HCT116 (cell line): ENCODE measurements at regions not wholly inside any gene's neighbourhood (a gene's known extent, or its start where the extent isn't known, plus 50 kb on each side); places are given as distances from the start of the nearest gene placed in this dataset.

Source experiments
- ATAC-seq: fragments of 200-7000 bp; cut with Tn5 transposase; 2 replicates; pipeline ENCODE4 v1.9.1; 2020; ENCODE audit warnings: mild to moderate bottlenecking, moderate library complexity
- BruUV-seq: library from RNA; stranded (reverse); fragments of 400-500 nt; replicated peaks from 2 replicates; lab custom pipeline; 2021; lab: Mats Ljungman, UMichigan
- CTCF ChIA-PET: fragments of 300-600 bp; sonication (Branson Sonifier 250); formaldehyde crosslinking; loops from one replicate; lab custom pipeline; 2021; ENCODE audit warnings: antibody characterized with exemption; lab: Charles Lee
- POLR2A ChIA-PET: fragments of 300-600, 350-600 bp; sonication (Branson Sonifier 250); formaldehyde crosslinking; loops from one replicate; lab custom pipeline; 2021; ENCODE audit warnings: antibody characterized with exemption; lab: Charles Lee
- RAD21 ChIA-PET, 2 experiments: fragments of 300-600 bp; sonication (Branson Sonifier 250); formaldehyde crosslinking; loops; one replicate each; lab custom pipeline; 2023; ENCODE audit warnings: low total read pairs in 2 of 2; ENCODE audit not compliant: uncharacterized antibody in 2 of 2, unreplicated experiment in 2 of 2, low non-redundant PET in 1 of 2; lab: Charles Lee
- DNase-seq: peaks from one replicate; pipeline ENCODE4 v3.0.0-alpha.2; 2010; ENCODE audit warnings: low read depth, low spot score
- H2AFZ ChIP-seq: fragments of 200-600 bp; shearing (Covaris generic), sonication (generic); 2 replicates; pipeline ENCODE4 v1.6.1; 2017; ENCODE audit warnings: low read depth, mixed run types, mixed read lengths, antibody characterized with exemption, low read length; ENCODE audit not compliant: poor library complexity, severe bottlenecking
- H3K27ac ChIP-seq: 2 replicates; pipeline ENCODE4 v1.5.1; 2012; ENCODE audit warnings: low read depth, low read length
- H3K27me3 ChIP-seq: fragments of 200-600 bp; sonication (generic); 2 replicates; pipeline ENCODE4 v1.6.1; 2016; ENCODE audit warnings: mixed run types, low read length, mixed read lengths; ENCODE audit not compliant: insufficient read depth
- H3K36me3 ChIP-seq, 2 experiments: fragments of 200-500 bp in 1 of 2; fragments of 200-600 bp in 1 of 2; sonication (Bioruptor generic) in 1 of 2; sonication (generic) in 1 of 2; 2 replicates each; pipeline versions ENCODE4 v1.5.1 to v1.6.1; 2014 to 2016; ENCODE audit warnings: low read length in 2 of 2, inconsistent platforms in 1 of 2, mixed read lengths in 1 of 2, mixed run types in 1 of 2; ENCODE audit not compliant: insufficient read depth in 2 of 2, control insufficient read depth in 1 of 2
- H3K4me1 ChIP-seq, 2 experiments: fragments of 200-600 bp in 1 of 2; sonication (generic) in 1 of 2; 2 replicates each; pipeline versions ENCODE4 v1.5.1 to v1.6.1; 2012 to 2017; ENCODE audit warnings: low read length in 2 of 2, inconsistent platforms in 1 of 2, mild to moderate bottlenecking in 1 of 2, mixed read lengths in 1 of 2, mixed run types in 1 of 2, moderate library complexity in 1 of 2; ENCODE audit not compliant: insufficient read depth in 2 of 2, control insufficient read depth in 1 of 2
- H3K4me2 ChIP-seq: fragments of 200-600 bp; sonication (generic); 2 replicates; pipeline ENCODE4 v1.6.1; 2017; ENCODE audit warnings: mixed run types, low read length, mixed read lengths
- H3K4me3 ChIP-seq, 2 experiments: fragments of 200-600 bp in 1 of 2; sonication (generic) in 1 of 2; replicated peaks in 1 of 2; 2 replicates each; pipeline ENCODE4 v1.5.1; 2011 to 2016; ENCODE audit warnings: low read length in 2 of 2, control low read depth in 1 of 2, low read depth in 1 of 2, mild to moderate bottlenecking in 1 of 2, mixed read lengths in 1 of 2, mixed run types in 1 of 2
- H3K79me2 ChIP-seq: fragments of 200-600 bp; sonication (generic); 2 replicates; pipeline ENCODE4 v1.6.1; 2017; ENCODE audit warnings: mild to moderate bottlenecking, mixed run types, low read length, moderate library complexity, mixed read lengths; ENCODE audit not compliant: insufficient read depth
- H3K9ac ChIP-seq: fragments of 200-600 bp; sonication (generic); 2 replicates; pipeline ENCODE4 v1.6.1; 2016; ENCODE audit warnings: low read length, mixed read lengths
- H3K9me2 ChIP-seq: fragments of 200-600 bp; sonication (generic), shearing (Covaris generic); 2 replicates; pipeline ENCODE4 v1.6.1; 2017; ENCODE audit warnings: mixed run types, mild to moderate bottlenecking, moderate library complexity; ENCODE audit not compliant: insufficient read depth
- H3K9me3 ChIP-seq, 2 experiments: fragments of 200-500 bp in 1 of 2; fragments of 200-600 bp in 1 of 2; sonication (Bioruptor generic) in 1 of 2; sonication (generic) in 1 of 2; 2 replicates each; pipeline ENCODE4 v1.6.1; 2014 to 2017; ENCODE audit warnings: low read length in 2 of 2, mixed read lengths in 2 of 2, inconsistent platforms in 1 of 2, low read depth in 1 of 2, mild to moderate bottlenecking in 1 of 2, mixed run types in 1 of 2, moderate library complexity in 1 of 2; ENCODE audit not compliant: control insufficient read depth in 1 of 2, insufficient read depth in 1 of 2
- H4K20me1 ChIP-seq: fragments of 200-600 bp; sonication (generic), shearing (Covaris generic); 2 replicates; pipeline ENCODE4 v1.6.1; 2017; ENCODE audit warnings: mixed run types, mild to moderate bottlenecking, moderate library complexity; ENCODE audit not compliant: insufficient read depth
- ATF3 ChIP-seq: IDR thresholded peaks from 2 replicates; pipeline ENCODE4 v1.6.1; 2012
- CEBPB ChIP-seq: IDR thresholded peaks from 2 replicates; pipeline ENCODE4 v1.6.1; 2012; ENCODE audit warnings: low read depth
- CTCF ChIP-seq, 3 experiments: fragments of 200-600 bp in 1 of 3; sonication (generic) in 1 of 3; IDR thresholded peaks in 2 of 3; conservative IDR thresholded peaks in 1 of 3; 2 replicates each; pipeline ENCODE4 v1.5.1; 2012 to 2017; ENCODE audit warnings: low read depth in 2 of 3, low read length in 2 of 3, antibody characterized with exemption in 1 of 3, borderline replicate concordance in 1 of 3, control low read depth in 1 of 3, mild to moderate bottlenecking in 1 of 3, mixed read lengths in 1 of 3, mixed run types in 1 of 3, moderate library complexity in 1 of 3; ENCODE audit not compliant: insufficient read depth in 1 of 3
- EGR1 ChIP-seq: IDR thresholded peaks from 2 replicates; pipeline ENCODE4 v1.6.1; 2012; ENCODE audit warnings: low read depth
- EZH2 ChIP-seq: fragments of 200-600 bp; sonication (generic); IDR thresholded peaks from 2 replicates; pipeline ENCODE4 v1.6.1; 2017; ENCODE audit warnings: antibody characterized with exemption, mixed run types
- EZH2phosphoT487 ChIP-seq: fragments of 200-600 bp; IDR thresholded peaks from 2 replicates; pipeline ENCODE4 v1.6.1; 2018; ENCODE audit warnings: antibody characterized with exemption, borderline replicate concordance
- FOSL1 ChIP-seq: IDR thresholded peaks from 2 replicates; pipeline ENCODE4 v1.6.1; 2012; ENCODE audit warnings: low read depth
- JUND ChIP-seq: IDR thresholded peaks from 2 replicates; pipeline ENCODE4 v1.6.1; 2012
- POLR2AphosphoS5 ChIP-seq: IDR thresholded peaks from 2 replicates; pipeline ENCODE4 v1.6.1; 2011; ENCODE audit warnings: mild to moderate bottlenecking, low read depth, low read length, moderate library complexity
- REST ChIP-seq: IDR thresholded peaks from 2 replicates; pipeline ENCODE4 v1.6.1; 2012; ENCODE audit warnings: low read depth
- SIN3A ChIP-seq: IDR thresholded peaks from 2 replicates; pipeline ENCODE4 v1.6.1; 2012; ENCODE audit warnings: low read depth
- SP1 ChIP-seq: IDR thresholded peaks from 2 replicates; pipeline ENCODE4 v1.6.1; 2012; ENCODE audit warnings: low read depth
- TCF7L2 ChIP-seq: IDR thresholded peaks from 2 replicates; pipeline ENCODE4 v1.7.0; 2011; ENCODE audit warnings: borderline replicate concordance, inconsistent platforms; ENCODE audit not compliant: insufficient read depth, insufficient read length; ENCODE audit errors: extremely low read depth
- YY1 ChIP-seq: IDR thresholded peaks from 2 replicates; pipeline ENCODE4 v1.6.1; 2011; ENCODE audit warnings: low read length, low read depth, moderate library complexity, mild to moderate bottlenecking; ENCODE audit not compliant: insufficient replicate concordance; ENCODE audit errors: extremely low read depth
- ZBTB33 ChIP-seq: IDR thresholded peaks from 2 replicates; pipeline ENCODE4 v1.6.1; 2011; ENCODE audit warnings: mild to moderate bottlenecking, low read length, moderate library complexity; ENCODE audit not compliant: insufficient replicate concordance; ENCODE audit errors: extremely low read depth
- ZFX ChIP-seq: fragments of 450-650 bp; IDR thresholded peaks from 2 replicates; pipeline ENCODE4 v1.6.1; 2017
- ZNF274 ChIP-seq: fragments of 200-500 bp; sonication (Bioruptor generic); IDR thresholded peaks from 2 replicates; pipeline ENCODE4 v1.6.1; 2014; ENCODE audit warnings: mild to moderate bottlenecking, low read depth, low read length, inconsistent platforms
- intact Hi-C: fragments of 100-400 bp; cut with micrococcal nuclease; formaldehyde crosslinking; loops from 2 replicates; pipeline ENCODE4 v1.10.0; 2022

- H3K36me3 ChIP-seq, result no peaks in the 10 kb centered on the region
- no peak for DNase-seq
Observed at GRCh38 chr13:40468227-40468838, 198.1 kb downstream of the FOXO1 start.

More at GRCh38 chr13:40468227-40468838, 198.1 kb downstream of the FOXO1 start:
- no peaks in the 10 kb centered on the region for H3K79me2 ChIP-seq
- POLR2A ChIA-PET, result no interaction called here
- no peak overlapping the region for H3K4me2 ChIP-seq
- no peak overlapping the region for H2AFZ ChIP-seq
- no peaks in the 10 kb centered on the region; the same call in 1 of the 2 replicates for H3K9me2 ChIP-seq
- no peak overlapping the region for H3K4me3 ChIP-seq
- no peaks in the 10 kb centered on the region for H4K20me1 ChIP-seq
- no peak overlapping the region for H3K27ac ChIP-seq
- no peaks in the 10 kb centered on the region for H3K27me3 ChIP-seq
- no peak for TF ChIP-seq SIN3A
- no peak for TF ChIP-seq ZBTB33
- TF ChIP-seq TCF7L2, result no peak
- TF ChIP-seq REST, result no peak
- no peak for TF ChIP-seq YY1
- TF ChIP-seq JUND, result no peak
- no peak for TF ChIP-seq ZFX
- TF ChIP-seq CTCF (IDR thresholded peaks at IDR 0.05 in 2 of 3, conservative IDR thresholded peaks at IDR 0.05 in 1 of 3; ENCODE audit: borderline replicate concordance in 1 of 3, insufficient read depth in 1 of 3, low read depth in 2 of 3, low read length in 2 of 3), result no peak
- no peak for TF ChIP-seq EZH2
- no peak for TF ChIP-seq ZNF274
- TF ChIP-seq SP1, result no peak
- no peak for TF ChIP-seq CEBPB
- TF ChIP-seq EZH2phosphoT487, result no peak
- no peak for TF ChIP-seq EGR1
- TF ChIP-seq FOSL1, result no peak
- no peak for TF ChIP-seq ATF3
- no peak for TF ChIP-seq POLR2AphosphoS5
- TF ChIP-seq, all 23 proteins: peak for 0
- CTCF ChIA-PET, result no interaction called here
- BruUV-seq, result no TSS peak
- intact Hi-C loops, result no loop called here
- Histone ChIP-seq H3K9me3 (no peaks in the 10 kb centered on the region), H3K4me1 (no peaks in the 10 kb centered on the region), H3K9ac (no peak overlapping the region)
- RAD21 ChIA-PET, result no interaction called here
- no peak for ATAC-seq
